ENCODE measurements at regions not wholly inside any gene's neighbourhood (a gene's known extent, or its start where the extent isn't known, plus 50 kb on each side); places are given as distances from the start of the nearest gene placed in this dataset.

DNA sequence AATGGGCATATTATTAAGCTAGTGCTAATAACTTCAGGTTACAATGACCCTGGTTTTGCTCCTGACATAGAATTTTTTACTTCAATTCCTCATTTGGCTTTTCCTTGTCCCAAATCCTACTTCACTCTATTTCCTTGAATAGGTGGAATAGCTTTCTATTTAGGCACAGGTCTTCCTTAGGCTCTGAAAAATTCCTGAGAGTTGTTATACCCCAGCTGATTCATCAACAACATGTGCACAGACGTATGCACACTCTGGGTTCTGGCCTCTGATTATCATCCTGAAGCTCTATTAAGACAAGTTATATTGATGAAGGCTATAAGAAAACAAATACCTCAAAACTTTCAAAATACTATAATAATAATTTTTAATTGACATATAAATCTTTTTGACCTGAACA is 172.4 kb downstream of the NTMT2 start:
- TF ChIP-seq TAF1 (IDR thresholded peaks at IDR 0.05; ENCODE audit: low read depth) (no peak), RAD21 (conservative IDR thresholded peaks at IDR 0.05) (no peak), EZH2 (IDR thresholded peaks at IDR 0.05; ENCODE audit: borderline replicate concordance, insufficient read depth, low read length, poor library complexity, severe bottlenecking) (no peak)
- TF ChIP-seq, protein P1, sequence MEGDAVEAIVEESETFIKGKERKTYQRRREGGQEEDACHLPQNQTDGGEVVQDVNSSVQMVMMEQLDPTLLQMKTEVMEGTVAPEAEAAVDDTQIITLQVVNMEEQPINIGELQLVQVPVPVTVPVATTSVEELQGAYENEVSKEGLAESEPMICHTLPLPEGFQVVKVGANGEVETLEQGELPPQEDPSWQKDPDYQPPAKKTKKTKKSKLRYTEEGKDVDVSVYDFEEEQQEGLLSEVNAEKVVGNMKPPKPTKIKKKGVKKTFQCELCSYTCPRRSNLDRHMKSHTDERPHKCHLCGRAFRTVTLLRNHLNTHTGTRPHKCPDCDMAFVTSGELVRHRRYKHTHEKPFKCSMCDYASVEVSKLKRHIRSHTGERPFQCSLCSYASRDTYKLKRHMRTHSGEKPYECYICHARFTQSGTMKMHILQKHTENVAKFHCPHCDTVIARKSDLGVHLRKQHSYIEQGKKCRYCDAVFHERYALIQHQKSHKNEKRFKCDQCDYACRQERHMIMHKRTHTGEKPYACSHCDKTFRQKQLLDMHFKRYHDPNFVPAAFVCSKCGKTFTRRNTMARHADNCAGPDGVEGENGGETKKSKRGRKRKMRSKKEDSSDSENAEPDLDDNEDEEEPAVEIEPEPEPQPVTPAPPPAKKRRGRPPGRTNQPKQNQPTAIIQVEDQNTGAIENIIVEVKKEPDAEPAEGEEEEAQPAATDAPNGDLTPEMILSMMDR (IDR thresholded peaks at IDR 0.05; ENCODE audit: poor library complexity, severe bottlenecking), result no peak

Measured in neural cell (in vitro differentiated cells).